Spleen (tissue), 7 donors: ENCODE measurements at regions not wholly inside any gene's neighbourhood (a gene's known extent, or its start where the extent isn't known, plus 50 kb on each side); places are given as distances from the start of the nearest gene placed in this dataset.

ENCODE experiments used
- POLR2A ChIP-seq, 3 donors: fragments of 450-650 bp; IDR thresholded peaks; one replicate each; pipeline ENCODE4 v1.5.1; 2017; ENCODE audit warnings: antibody characterized with exemption in 3 of 3, mild to moderate bottlenecking in 1 of 3
- TF ChIP-seq, protein P1 (sequence below), 11 experiments: fragments of 200-600 bp in 7 of 11; fragments of 450-650 bp in 4 of 11; sonication (generic) in 4 of 11; IDR thresholded peaks in 8 of 11; conservative IDR thresholded peaks in 3 of 11; 1 replicate in 7 of 11; 2 replicates in 4 of 11; pipeline versions ENCODE4 v1.4.0 to v1.8.0; 2016 to 2021; ENCODE audit warnings: antibody characterized with exemption in 11 of 11, inconsistent platforms in 4 of 11, mild to moderate bottlenecking in 1 of 11
- donor health status: DM: no; HTN: no; CAD: no; lungs with moderate emphysema.
- donor health status: DM: no; HTN: no; CAD: no.
- donor health status: DM: no; HTN: no; CAD: no.

GRCh38 chr13:79241697-79242096 is 164.4 kb downstream of the RBM26 start:
- TF ChIP-seq, protein P1, sequence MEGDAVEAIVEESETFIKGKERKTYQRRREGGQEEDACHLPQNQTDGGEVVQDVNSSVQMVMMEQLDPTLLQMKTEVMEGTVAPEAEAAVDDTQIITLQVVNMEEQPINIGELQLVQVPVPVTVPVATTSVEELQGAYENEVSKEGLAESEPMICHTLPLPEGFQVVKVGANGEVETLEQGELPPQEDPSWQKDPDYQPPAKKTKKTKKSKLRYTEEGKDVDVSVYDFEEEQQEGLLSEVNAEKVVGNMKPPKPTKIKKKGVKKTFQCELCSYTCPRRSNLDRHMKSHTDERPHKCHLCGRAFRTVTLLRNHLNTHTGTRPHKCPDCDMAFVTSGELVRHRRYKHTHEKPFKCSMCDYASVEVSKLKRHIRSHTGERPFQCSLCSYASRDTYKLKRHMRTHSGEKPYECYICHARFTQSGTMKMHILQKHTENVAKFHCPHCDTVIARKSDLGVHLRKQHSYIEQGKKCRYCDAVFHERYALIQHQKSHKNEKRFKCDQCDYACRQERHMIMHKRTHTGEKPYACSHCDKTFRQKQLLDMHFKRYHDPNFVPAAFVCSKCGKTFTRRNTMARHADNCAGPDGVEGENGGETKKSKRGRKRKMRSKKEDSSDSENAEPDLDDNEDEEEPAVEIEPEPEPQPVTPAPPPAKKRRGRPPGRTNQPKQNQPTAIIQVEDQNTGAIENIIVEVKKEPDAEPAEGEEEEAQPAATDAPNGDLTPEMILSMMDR (IDR thresholded peaks at IDR 0.05 in 8 of 11, conservative IDR thresholded peaks at IDR 0.05 in 3 of 11) = no peak
- no peak for TF ChIP-seq POLR2A (IDR thresholded peaks at IDR 0.05)
